Kidney (tissue), 13 donors: ENCODE measurements at regions not wholly inside any gene's neighbourhood (a gene's known extent, or its start where the extent isn't known, plus 50 kb on each side); places are given as distances from the start of the nearest gene placed in this dataset.
A peak's percentile ranks its signal among the peaks of the same experiment; 100 is the strongest.
"Not testable (repeated sequence)": the region's sequence is repeated elsewhere in the genome, so short reads cannot be mapped to it uniquely, and the experiment has no call there.

Source experiments
- DNase-seq, 5 donors: peaks; one replicate each; pipeline ENCODE4 v3.0.0-alpha.2; 2013 to 2020
- FAIRE-seq: peaks from 2 replicates; lab custom pipeline; 2012; peaks lifted over from hg19 to GRCh38; lab: Jason Lieb, UNC
- H3K27ac ChIP-seq, 2 donors: one replicate each; pipeline ENCODE4 v1.7.0; 2013; ENCODE audit warnings: low read depth in 2 of 2, low read length in 2 of 2, inconsistent platforms in 1 of 2
- H3K27me3 ChIP-seq: one replicate; pipeline ENCODE4 v1.7.1; 2013; ENCODE audit warnings: low read length, inconsistent platforms; ENCODE audit not compliant: control insufficient read depth, insufficient read depth
- H3K36me3 ChIP-seq, 3 donors: one replicate each; pipeline versions ENCODE4 v1.7.0 to v1.7.1; 2013; ENCODE audit warnings: low read length in 3 of 3, control low read depth in 1 of 3, inconsistent platforms in 1 of 3; ENCODE audit not compliant: insufficient read depth in 3 of 3, control insufficient read depth in 2 of 3
- H3K4me1 ChIP-seq, 3 donors: one replicate each; pipeline versions ENCODE4 v1.7.0 to v1.7.1; 2013; ENCODE audit warnings: low read length in 3 of 3, inconsistent platforms in 1 of 3, low read depth in 1 of 3; ENCODE audit not compliant: control insufficient read depth in 2 of 3, insufficient read depth in 2 of 3
- H3K4me3 ChIP-seq, 3 donors: one replicate each; pipeline versions ENCODE4 v1.7.0 to v1.8.1; 2013; ENCODE audit warnings: low read length in 3 of 3, control low read depth in 1 of 3, inconsistent platforms in 1 of 3
- H3K9ac ChIP-seq, 3 donors: one replicate each; pipeline versions ENCODE4 v1.7.0 to v1.7.1; 2013; ENCODE audit warnings: low read length in 3 of 3, control low read depth in 1 of 3, inconsistent platforms in 1 of 3
- H3K9me3 ChIP-seq, 3 donors: one replicate each; pipeline versions ENCODE4 v1.7.0 to v1.7.1; 2013; ENCODE audit warnings: low read length in 3 of 3, control low read depth in 1 of 3, inconsistent platforms in 1 of 3; ENCODE audit not compliant: control insufficient read depth in 2 of 3, insufficient read depth in 1 of 3
- CTCF ChIP-seq: IDR thresholded peaks from 3 replicates; pipeline ENCODE4 v1.5.1; 2012; ENCODE audit warnings: mild to moderate bottlenecking, moderate library complexity, borderline replicate concordance; ENCODE audit not compliant: insufficient read depth; ENCODE audit errors: extremely low read depth
- intact Hi-C: fragments of 100-400 bp; cut with DNase I; formaldehyde crosslinking; loops from one replicate; pipeline ENCODE4 v1.11.1; 2022
- donor health status: control.
- donor health status: control.
- donor health status: control.
- donor health status: control.
- donor health status: control.
- donor health status: DM: yes; HTN: yes; CAD: no.
- donor health status: Normal renal cell carcinoma (clear cell type).

GRCh38 chr3:80970292-80970691 is 791.2 kb downstream of the GBE1 start:
- H3K9me3 ChIP-seq: no peaks in the 10 kb centered on the region
- DNase-seq: no peak
- no peaks in the 10 kb centered on the region for H3K4me1 ChIP-seq
- no peak overlapping the region for H3K4me3 ChIP-seq
- peak; percentile 70 for FAIRE-seq
- no peak overlapping the region for H3K9ac ChIP-seq
- no peaks in the 10 kb centered on the region for H3K27me3 ChIP-seq
- no peak overlapping the region for H3K27ac ChIP-seq
- intact Hi-C loops: no loop called here
- no peak for TF ChIP-seq CTCF
- no peaks in the 10 kb centered on the region for H3K36me3 ChIP-seq

- intact Hi-C loops: no loop called here
- H3K4me3 ChIP-seq: no peak overlapping the region
- no peaks in the 10 kb centered on the region for H3K4me1 ChIP-seq
- no peak overlapping the region for H3K27ac ChIP-seq
- no peaks in the 10 kb centered on the region for H3K9me3 ChIP-seq
- no peak for FAIRE-seq
- no peaks in the 10 kb centered on the region for H3K36me3 ChIP-seq
- no peak for DNase-seq
- peak; percentile 11 for TF ChIP-seq CTCF
- H3K27me3 ChIP-seq: no peaks in the 10 kb centered on the region
- H3K9ac ChIP-seq: no peak overlapping the region
These were observed 831.9 kb downstream of the GBE1 start for GRCh38 chr3:80929576-80929975.

- Histone ChIP-seq H3K27me3 (no peaks in the 10 kb centered on the region), H3K9me3 (no peaks in the 10 kb centered on the region), H3K27ac (no peak overlapping the region), H3K4me3 (no peak overlapping the region), H3K4me1 (no peaks in the 10 kb centered on the region), H3K9ac (no peak overlapping the region), H3K36me3 (no peaks in the 10 kb centered on the region)
- TF ChIP-seq CTCF: no peak
- DNase-seq (no peak), FAIRE-seq (no peak)
- intact Hi-C loops: no loop called here
These were observed 846.6 kb downstream of the GBE1 start for GRCh38 chr3:80914854-80915253.

- Histone ChIP-seq H3K9me3 (peaks cover 0 to 3% (median 0%) of the 10 kb centered on the region in 3 donors), H3K27me3 (no peaks in the 10 kb centered on the region), H3K4me1 (no peaks in the 10 kb centered on the region), H3K4me3 (no peak overlapping the region), H3K9ac (no peak overlapping the region), H3K27ac (no peak overlapping the region), H3K36me3 (no peaks in the 10 kb centered on the region)
- no peak for TF ChIP-seq CTCF
- no peak for DNase-seq
- intact Hi-C loops: no loop called here
- FAIRE-seq: no peak
These were observed 863.2 kb downstream of the GBE1 start for GRCh38 chr3:80898211-80898610.

- H3K27ac ChIP-seq, H3K4me1 ChIP-seq, intact Hi-C loops, H3K9ac ChIP-seq, H3K4me3 ChIP-seq, H3K27me3 ChIP-seq, H3K9me3 ChIP-seq, FAIRE-seq, DNase-seq, H3K36me3 ChIP-seq: not testable (repeated sequence)
These were observed 864.4 kb downstream of the GBE1 start for GRCh38 chr3:80897005-80897404.
